ENCODE measurements at regions not wholly inside any gene's neighbourhood (a gene's known extent, or its start where the extent isn't known, plus 50 kb on each side); places are given as distances from the start of the nearest gene placed in this dataset.

GRCh38 chrX:14359727-14360126 lies 169.6 kb upstream of the GLRA2 start:
- Histone ChIP-seq H3K4me1 (no peaks in the 10 kb centered on the region), H3K4me3 (no peak overlapping the region), H3K36me3 (no peaks in the 10 kb centered on the region), H3K27me3 (no peaks in the 10 kb centered on the region), H3K9me3 (no peaks in the 10 kb centered on the region), H3K27ac (no peak overlapping the region)
- TF ChIP-seq, protein P1, sequence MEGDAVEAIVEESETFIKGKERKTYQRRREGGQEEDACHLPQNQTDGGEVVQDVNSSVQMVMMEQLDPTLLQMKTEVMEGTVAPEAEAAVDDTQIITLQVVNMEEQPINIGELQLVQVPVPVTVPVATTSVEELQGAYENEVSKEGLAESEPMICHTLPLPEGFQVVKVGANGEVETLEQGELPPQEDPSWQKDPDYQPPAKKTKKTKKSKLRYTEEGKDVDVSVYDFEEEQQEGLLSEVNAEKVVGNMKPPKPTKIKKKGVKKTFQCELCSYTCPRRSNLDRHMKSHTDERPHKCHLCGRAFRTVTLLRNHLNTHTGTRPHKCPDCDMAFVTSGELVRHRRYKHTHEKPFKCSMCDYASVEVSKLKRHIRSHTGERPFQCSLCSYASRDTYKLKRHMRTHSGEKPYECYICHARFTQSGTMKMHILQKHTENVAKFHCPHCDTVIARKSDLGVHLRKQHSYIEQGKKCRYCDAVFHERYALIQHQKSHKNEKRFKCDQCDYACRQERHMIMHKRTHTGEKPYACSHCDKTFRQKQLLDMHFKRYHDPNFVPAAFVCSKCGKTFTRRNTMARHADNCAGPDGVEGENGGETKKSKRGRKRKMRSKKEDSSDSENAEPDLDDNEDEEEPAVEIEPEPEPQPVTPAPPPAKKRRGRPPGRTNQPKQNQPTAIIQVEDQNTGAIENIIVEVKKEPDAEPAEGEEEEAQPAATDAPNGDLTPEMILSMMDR (IDR thresholded peaks at IDR 0.05), result no peak
- DNase-seq (ENCODE audit: low spot score), result no peak

GRCh38 chrX:14359316-14359715 lies 170.0 kb upstream of the GLRA2 start:
- no peak for DNase-seq (ENCODE audit: low spot score)
- H3K4me1 ChIP-seq, result no peaks in the 10 kb centered on the region
- no peak overlapping the region for H3K27ac ChIP-seq
- no peaks in the 10 kb centered on the region for H3K36me3 ChIP-seq
- no peaks in the 10 kb centered on the region for H3K27me3 ChIP-seq
- H3K4me3 ChIP-seq, result no peak overlapping the region
- TF ChIP-seq, protein P1 (IDR thresholded peaks at IDR 0.05), result no peak
- no peaks in the 10 kb centered on the region for H3K9me3 ChIP-seq

DNA sequence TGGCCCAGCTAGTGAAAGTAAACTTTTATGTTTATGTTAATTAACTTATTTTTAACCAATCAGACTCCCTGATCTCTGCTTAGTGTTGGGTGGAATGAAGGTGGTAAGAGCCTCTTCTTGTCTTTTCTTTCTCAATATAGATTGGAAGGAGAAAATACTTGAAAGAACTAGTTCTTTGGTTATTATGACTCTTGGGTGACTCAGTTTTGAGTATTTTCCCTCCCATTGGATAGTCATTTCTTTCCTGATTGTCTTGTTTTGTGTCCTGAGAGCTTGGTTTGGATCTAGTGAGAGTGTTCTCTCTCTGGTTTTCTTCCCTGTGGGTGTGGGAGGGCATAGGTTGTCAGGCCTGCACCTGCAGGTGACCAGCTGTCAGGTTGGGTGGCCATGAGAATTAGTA lies 172.0 kb upstream of the GLRA2 start:
- DNase-seq (ENCODE audit: low spot score), result no peak
- TF ChIP-seq, protein P1 (IDR thresholded peaks at IDR 0.05), result no peak

DNA sequence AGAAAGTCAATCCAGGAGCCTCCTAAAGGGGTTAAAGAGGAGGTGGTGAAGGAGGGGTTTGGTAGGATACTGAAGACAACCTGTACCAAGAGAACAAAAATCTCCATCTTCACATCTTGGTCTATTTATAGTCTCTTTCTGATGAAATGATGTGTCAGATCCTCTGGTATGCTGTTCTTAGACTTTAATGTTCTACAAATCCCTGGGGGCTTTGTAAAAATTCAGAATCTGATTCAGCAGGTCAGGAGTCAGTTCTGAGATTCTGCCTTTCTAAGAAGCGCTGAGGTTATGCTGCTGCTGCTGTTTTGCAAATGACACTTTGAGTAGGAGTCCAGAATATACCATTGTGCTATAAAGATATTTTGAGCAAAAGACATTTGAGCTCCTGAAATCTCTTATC lies 172.9 kb upstream of the GLRA2 start:
- Histone ChIP-seq H3K4me3 (no peak overlapping the region), H3K36me3 (no peaks in the 10 kb centered on the region), H3K27ac (no peak overlapping the region), H3K4me1 (no peaks in the 10 kb centered on the region), H3K27me3 (no peaks in the 10 kb centered on the region), H3K9me3 (no peaks in the 10 kb centered on the region)
- no peak for DNase-seq (ENCODE audit: low spot score)
- TF ChIP-seq, protein P1 (IDR thresholded peaks at IDR 0.05), result no peak

More for the DNA sequence above, 172.0 kb upstream of the GLRA2 start:
- no peaks in the 10 kb centered on the region for H3K36me3 ChIP-seq
- no peak overlapping the region for H3K4me3 ChIP-seq
- no peaks in the 10 kb centered on the region for H3K9me3 ChIP-seq
- H3K27ac ChIP-seq, result no peak overlapping the region
- no peaks in the 10 kb centered on the region for H3K27me3 ChIP-seq
- no peaks in the 10 kb centered on the region for H3K4me1 ChIP-seq

DNA sequence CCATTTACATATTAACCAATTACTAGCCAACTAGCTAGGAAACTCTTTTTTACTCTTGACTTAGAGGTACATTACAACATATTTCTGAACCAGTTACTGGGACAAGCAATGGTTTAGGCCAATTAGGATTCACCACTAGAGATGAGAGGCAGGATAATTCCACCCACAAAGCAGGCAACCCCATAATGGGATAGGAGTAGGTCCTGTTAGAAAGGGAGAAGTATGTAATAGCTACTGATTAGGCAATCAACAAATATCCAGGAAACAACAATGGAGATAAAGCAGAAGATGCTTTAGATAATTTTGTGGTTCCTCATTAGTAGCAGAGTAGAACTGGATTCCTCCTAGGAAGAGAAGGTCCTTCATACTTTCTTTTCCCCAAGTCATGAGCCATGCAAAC lies 173.8 kb upstream of the GLRA2 start:
- no peak overlapping the region for H3K4me3 ChIP-seq
- no peaks in the 10 kb centered on the region for H3K36me3 ChIP-seq
- H3K27ac ChIP-seq, result no peak overlapping the region
- H3K27me3 ChIP-seq, result no peaks in the 10 kb centered on the region
- TF ChIP-seq, protein P1 (IDR thresholded peaks at IDR 0.05), result no peak
- no peaks in the 10 kb centered on the region for H3K4me1 ChIP-seq
- H3K9me3 ChIP-seq, result no peaks in the 10 kb centered on the region
- no peak for DNase-seq (ENCODE audit: low spot score)

- Histone ChIP-seq H3K36me3 (no peaks in the 10 kb centered on the region), H3K27ac (no peak overlapping the region), H3K4me1 (no peaks in the 10 kb centered on the region), H3K9me3 (peaks cover 0 to 7% of the 10 kb centered on the region in 2 donors), H3K4me3 (no peak overlapping the region), H3K27me3 (no peaks in the 10 kb centered on the region)
- TF ChIP-seq, protein P1 (IDR thresholded peaks at IDR 0.05), result no peak
- no peak for DNase-seq (ENCODE audit: low spot score)
These were observed 174.8 kb upstream of the GLRA2 start for GRCh38 chrX:14354521-14354920.
